Vagina (tissue), 2 donors: ENCODE measurements at regions not wholly inside any gene's neighbourhood (a gene's known extent, or its start where the extent isn't known, plus 50 kb on each side); places are given as distances from the start of the nearest gene placed in this dataset.

Source experiments
- DNase-seq, 2 donors: peaks; one replicate each; pipeline ENCODE4 v3.0.0-alpha.2; 2017; ENCODE audit errors: extremely low spot score in 2 of 2
- H3K27ac ChIP-seq: fragments of 200-600 bp; sonication (generic); one replicate; pipeline ENCODE4 v1.5.1; 2019
- H3K27me3 ChIP-seq: fragments of 200-600 bp; sonication (generic); one replicate; pipeline ENCODE4 v1.5.1; 2019
- H3K36me3 ChIP-seq, 2 donors: fragments of 200-600 bp; sonication (generic); one replicate each; pipeline ENCODE4 v1.5.1; 2017 to 2019
- H3K4me1 ChIP-seq: fragments of 200-600 bp; sonication (generic); one replicate; pipeline ENCODE4 v1.5.1; 2019
- H3K4me3 ChIP-seq, 2 donors: fragments of 200-600 bp; sonication (generic); 1 replicate in 1 of 2; 2 replicates in 1 of 2; pipeline ENCODE4 v1.5.1; 2016 to 2019
- H3K9me3 ChIP-seq: fragments of 200-600 bp; sonication (generic); one replicate; pipeline ENCODE4 v1.5.1; 2019
- POLR2A ChIP-seq, 2 donors: fragments of 450-650 bp; IDR thresholded peaks; one replicate each; pipeline ENCODE4 v1.6.1; 2017; ENCODE audit warnings: antibody characterized with exemption in 2 of 2, mild to moderate bottlenecking in 2 of 2, moderate library complexity in 2 of 2
- POLR2AphosphoS5 ChIP-seq, 2 donors: sonication (generic); formaldehyde crosslinking; IDR thresholded peaks; one replicate each; pipeline ENCODE4 v1.9.0; 2017; ENCODE audit warnings: antibody characterized with exemption in 2 of 2, mild to moderate bottlenecking in 2 of 2, low read depth in 1 of 2; ENCODE audit not compliant: insufficient read depth in 1 of 2
- intact Hi-C: fragments of 100-400 bp; cut with DNase I; formaldehyde crosslinking; loops from one replicate; pipeline ENCODE4 v1.15.1; 2023
- TF ChIP-seq, protein P1 (sequence below), 3 experiments: fragments of 450-650 bp in 2 of 3; fragments of 200-600 bp in 1 of 3; sonication (generic) in 1 of 3; IDR thresholded peaks; one replicate each; pipeline ENCODE4 v1.5.1; 2017 to 2019; ENCODE audit warnings: antibody characterized with exemption in 3 of 3, mild to moderate bottlenecking in 2 of 3, moderate library complexity in 2 of 3

DNA sequence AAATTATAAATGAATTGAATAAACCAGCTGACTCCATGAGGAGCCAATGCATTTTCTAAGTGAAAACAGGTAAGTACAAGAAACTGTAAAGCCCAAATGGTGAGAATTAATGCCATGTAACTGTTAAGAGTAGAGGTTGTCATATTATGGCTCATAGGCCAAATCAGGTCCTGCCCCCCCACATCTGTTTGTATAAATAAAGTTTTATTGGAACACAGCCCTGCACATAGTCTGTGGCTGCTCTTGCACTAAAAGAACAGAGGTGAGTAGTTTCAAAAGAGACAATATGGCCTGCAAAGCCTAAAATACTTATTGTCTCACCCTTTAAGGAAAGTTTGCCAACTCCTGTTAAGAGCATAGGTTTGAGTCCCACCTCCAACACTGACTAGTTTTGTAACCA, 140.5 kb upstream of the SRRM4 start:
- H3K4me1 ChIP-seq = no peaks in the 10 kb centered on the region
- no peaks in the 10 kb centered on the region for H3K27me3 ChIP-seq
- H3K36me3 ChIP-seq = no peaks in the 10 kb centered on the region
- no peak overlapping the region for H3K4me3 ChIP-seq
- intact Hi-C loops = no loop called here
- H3K9me3 ChIP-seq = no peaks in the 10 kb centered on the region
- TF ChIP-seq POLR2AphosphoS5 (IDR thresholded peaks at IDR 0.05; ENCODE audit: insufficient read depth in 1 of 2, low read depth in 1 of 2) (no peak), POLR2A (IDR thresholded peaks at IDR 0.05) (no peak)
- TF ChIP-seq, protein P1, sequence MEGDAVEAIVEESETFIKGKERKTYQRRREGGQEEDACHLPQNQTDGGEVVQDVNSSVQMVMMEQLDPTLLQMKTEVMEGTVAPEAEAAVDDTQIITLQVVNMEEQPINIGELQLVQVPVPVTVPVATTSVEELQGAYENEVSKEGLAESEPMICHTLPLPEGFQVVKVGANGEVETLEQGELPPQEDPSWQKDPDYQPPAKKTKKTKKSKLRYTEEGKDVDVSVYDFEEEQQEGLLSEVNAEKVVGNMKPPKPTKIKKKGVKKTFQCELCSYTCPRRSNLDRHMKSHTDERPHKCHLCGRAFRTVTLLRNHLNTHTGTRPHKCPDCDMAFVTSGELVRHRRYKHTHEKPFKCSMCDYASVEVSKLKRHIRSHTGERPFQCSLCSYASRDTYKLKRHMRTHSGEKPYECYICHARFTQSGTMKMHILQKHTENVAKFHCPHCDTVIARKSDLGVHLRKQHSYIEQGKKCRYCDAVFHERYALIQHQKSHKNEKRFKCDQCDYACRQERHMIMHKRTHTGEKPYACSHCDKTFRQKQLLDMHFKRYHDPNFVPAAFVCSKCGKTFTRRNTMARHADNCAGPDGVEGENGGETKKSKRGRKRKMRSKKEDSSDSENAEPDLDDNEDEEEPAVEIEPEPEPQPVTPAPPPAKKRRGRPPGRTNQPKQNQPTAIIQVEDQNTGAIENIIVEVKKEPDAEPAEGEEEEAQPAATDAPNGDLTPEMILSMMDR (IDR thresholded peaks at IDR 0.05) = no peak
- H3K27ac ChIP-seq = no peak overlapping the region
- DNase-seq = no peak

DNA sequence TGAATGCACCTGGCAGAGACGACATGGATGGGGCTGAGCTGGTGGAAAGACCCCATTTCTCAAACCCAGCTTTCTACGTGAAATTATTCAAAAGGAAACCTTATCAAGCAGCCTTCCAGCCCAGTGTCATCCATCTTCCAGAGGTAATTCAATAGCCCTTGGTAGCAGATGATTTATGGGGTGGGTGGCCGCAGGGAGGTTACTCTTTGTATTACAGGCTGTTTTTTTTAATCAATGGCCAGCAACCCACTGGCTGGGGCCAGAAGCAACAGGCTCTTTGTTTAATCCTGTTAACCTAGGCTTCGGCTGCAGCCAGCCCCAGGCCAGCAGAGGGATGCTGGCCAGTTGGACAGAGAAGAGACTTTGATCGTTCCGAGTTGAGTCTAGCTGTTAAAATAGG, 139.8 kb upstream of the SRRM4 start:
- TF ChIP-seq, protein P1 (IDR thresholded peaks at IDR 0.05) = no peak
- TF ChIP-seq POLR2AphosphoS5 (IDR thresholded peaks at IDR 0.05; ENCODE audit: insufficient read depth in 1 of 2, low read depth in 1 of 2) (no peak), POLR2A (IDR thresholded peaks at IDR 0.05) (no peak)
- no peaks in the 10 kb centered on the region for H3K9me3 ChIP-seq
- H3K4me1 ChIP-seq = no peaks in the 10 kb centered on the region
- no peak overlapping the region for H3K27ac ChIP-seq
- no peak overlapping the region for H3K4me3 ChIP-seq
- H3K27me3 ChIP-seq = no peaks in the 10 kb centered on the region
- intact Hi-C loops = no loop called here
- no peak for DNase-seq
- H3K36me3 ChIP-seq = no peaks in the 10 kb centered on the region

DNA sequence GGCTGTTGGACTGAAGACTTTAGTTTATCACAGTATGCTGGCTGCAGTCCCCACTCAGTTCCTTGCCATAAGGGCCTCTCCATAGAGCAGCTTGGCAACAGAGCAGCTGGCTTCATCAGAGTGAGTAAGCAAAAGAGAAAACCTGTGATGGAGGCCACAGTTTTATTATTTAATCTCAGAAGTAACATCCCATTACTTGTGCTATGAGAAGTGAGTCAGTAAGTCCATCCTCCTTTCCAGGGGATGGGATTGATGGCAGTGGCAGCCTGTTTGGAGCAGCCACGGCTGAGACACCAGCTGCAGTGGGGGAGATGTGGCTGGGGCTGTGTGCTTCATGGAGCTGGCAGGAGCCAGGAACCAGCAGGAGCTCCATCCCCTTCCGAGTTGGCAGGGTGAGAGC, 138.5 kb upstream of the SRRM4 start:
- H3K4me1 ChIP-seq = no peaks in the 10 kb centered on the region
- intact Hi-C loops = no loop called here
- H3K9me3 ChIP-seq = no peaks in the 10 kb centered on the region
- no peak overlapping the region for H3K27ac ChIP-seq
- no peak overlapping the region for H3K4me3 ChIP-seq
- H3K36me3 ChIP-seq = no peaks in the 10 kb centered on the region
- no peak for TF ChIP-seq POLR2A (IDR thresholded peaks at IDR 0.05)
- TF ChIP-seq POLR2AphosphoS5 (IDR thresholded peaks at IDR 0.05; ENCODE audit: insufficient read depth in 1 of 2, low read depth in 1 of 2) = no peak
- TF ChIP-seq, protein P1 (IDR thresholded peaks at IDR 0.05) = no peak
- H3K27me3 ChIP-seq = no peaks in the 10 kb centered on the region
- no peak for DNase-seq

DNA sequence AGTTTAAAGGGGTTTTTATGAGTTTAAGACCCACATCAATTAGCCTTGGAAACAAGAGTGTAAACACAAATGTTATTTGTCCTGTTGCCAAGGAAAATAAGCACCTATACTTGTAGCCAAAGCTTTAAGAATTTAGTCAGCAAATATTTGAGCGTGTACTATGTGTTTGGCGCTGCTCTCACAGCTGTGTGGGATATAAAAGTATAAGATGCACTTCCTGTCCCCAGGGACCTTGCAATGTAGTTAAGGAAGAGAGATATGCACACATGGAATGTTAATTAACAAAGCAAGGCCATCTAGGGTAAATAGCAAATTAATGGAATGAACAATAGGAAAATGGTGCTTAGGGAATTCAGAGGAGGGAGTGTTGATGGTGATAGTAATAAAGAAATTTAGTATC, 134.9 kb upstream of the SRRM4 start:
- TF ChIP-seq POLR2A (IDR thresholded peaks at IDR 0.05) (no peak), POLR2AphosphoS5 (IDR thresholded peaks at IDR 0.05; ENCODE audit: insufficient read depth in 1 of 2, low read depth in 1 of 2) (no peak)
- TF ChIP-seq, protein P1 (IDR thresholded peaks at IDR 0.05) = no peak
- H3K36me3 ChIP-seq = no peaks in the 10 kb centered on the region
- DNase-seq = no peak
- H3K27me3 ChIP-seq = no peaks in the 10 kb centered on the region
- no peak overlapping the region for H3K4me3 ChIP-seq
- no peaks in the 10 kb centered on the region for H3K9me3 ChIP-seq
- intact Hi-C loops = no loop called here
- H3K4me1 ChIP-seq = no peaks in the 10 kb centered on the region
- no peak overlapping the region for H3K27ac ChIP-seq

DNA sequence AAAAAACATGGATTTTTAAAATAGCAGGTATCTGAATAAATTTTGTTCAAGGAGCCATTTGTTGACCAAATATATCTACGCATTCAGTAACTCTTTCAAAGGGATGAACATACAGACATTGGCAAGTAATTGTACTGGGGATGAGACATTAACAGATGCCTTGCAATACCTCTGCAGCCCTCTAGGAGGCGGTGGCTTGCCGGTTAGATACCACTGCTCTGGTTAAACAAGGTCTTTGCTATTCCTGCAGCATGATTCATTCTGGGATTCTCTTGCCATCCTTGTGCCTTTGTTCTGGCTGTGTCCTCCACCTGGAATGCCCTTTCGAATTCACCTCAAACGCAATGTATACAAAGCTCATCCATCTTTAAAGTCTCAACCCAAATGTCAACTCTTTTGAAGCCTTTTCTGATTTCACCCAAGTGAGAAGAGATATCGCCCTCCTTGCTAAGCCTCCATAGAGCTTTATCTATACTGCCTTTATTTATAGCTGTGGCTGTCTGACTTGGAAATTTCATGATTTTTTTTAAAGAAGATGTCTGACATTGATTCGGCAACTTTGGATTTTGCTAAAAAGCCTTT, 131.0 kb upstream of the SRRM4 start:
- H3K4me3 ChIP-seq = no peak overlapping the region
- H3K9me3 ChIP-seq = no peaks in the 10 kb centered on the region
- no peaks in the 10 kb centered on the region for H3K4me1 ChIP-seq
- no peaks in the 10 kb centered on the region for H3K36me3 ChIP-seq
- intact Hi-C loops = no loop called here
- no peak for DNase-seq
- TF ChIP-seq POLR2AphosphoS5 (IDR thresholded peaks at IDR 0.05; ENCODE audit: insufficient read depth in 1 of 2, low read depth in 1 of 2) (no peak), POLR2A (IDR thresholded peaks at IDR 0.05) (no peak)
- TF ChIP-seq, protein P1 (IDR thresholded peaks at IDR 0.05) = no peak
- H3K27me3 ChIP-seq = no peaks in the 10 kb centered on the region
- no peak overlapping the region for H3K27ac ChIP-seq
